ENCODE measurements at regions not wholly inside any gene's neighbourhood (a gene's known extent, or its start where the extent isn't known, plus 50 kb on each side); places are given as distances from the start of the nearest gene placed in this dataset.

GRCh38 chr3:147197739-147198138, 208.6 kb downstream of the ZIC4 start:
- Histone ChIP-seq H3K36me3 (ENCODE audit: control insufficient read depth in 1 of 2, insufficient read depth in 2 of 2, low read length in 2 of 2) (no peaks in the 10 kb centered on the region), H3K4me2 (ENCODE audit: low read length) (no peak overlapping the region), H3K79me2 (ENCODE audit: insufficient read depth, low read length) (no peaks in the 10 kb centered on the region), H4K20me1 (ENCODE audit: insufficient read depth) (no peaks in the 10 kb centered on the region), H3K4me1 (ENCODE audit: control insufficient read depth in 1 of 2, insufficient read depth in 2 of 2, low read length in 2 of 2) (no peaks in the 10 kb centered on the region), H3K27me3 (ENCODE audit: insufficient read depth, low read length) (no peaks in the 10 kb centered on the region), H3K27ac (ENCODE audit: low read depth, low read length) (no peak overlapping the region), H3K4me3 (replicated peaks in 1 of 2; ENCODE audit: low read depth in 1 of 2, low read length in 2 of 2) (no peak overlapping the region), H2AFZ (ENCODE audit: low read depth, low read length, poor library complexity, severe bottlenecking) (no peak overlapping the region), H3K9ac (ENCODE audit: low read length) (no peak overlapping the region), H3K9me3 (ENCODE audit: control insufficient read depth in 1 of 2, insufficient read depth in 1 of 2, low read depth in 1 of 2, low read length in 2 of 2) (no peaks in the 10 kb centered on the region), H3K9me2 (ENCODE audit: insufficient read depth) (no peaks in the 10 kb centered on the region)
- intact Hi-C loops (cut with micrococcal nuclease): loop anchor here (10.0 kb wide), 3 partner anchors 417 to 877 kb away; no protein-coding TSS in a partner anchor
- ChIA-PET POLR2A (no interaction called here), RAD21 (ENCODE audit: low non-redundant PET in 1 of 2, low total read pairs in 2 of 2, uncharacterized antibody in 2 of 2, unreplicated experiment in 2 of 2) (no interaction called here), CTCF (no interaction called here)
- no peak for TF ChIP-seq JUND (IDR thresholded peaks at IDR 0.05)
- no peak for TF ChIP-seq TCF7L2 (IDR thresholded peaks at IDR 0.05; ENCODE audit: borderline replicate concordance, extremely low read depth, insufficient read depth, insufficient read length)
- no TSS peak for BruUV-seq (replicated peaks)
- ATAC-seq (no peak), DNase-seq (ENCODE audit: low read depth, low spot score) (no peak)

- ChIA-PET RAD21 (ENCODE audit: low non-redundant PET in 1 of 2, low total read pairs in 2 of 2, uncharacterized antibody in 2 of 2, unreplicated experiment in 2 of 2) (no interaction called here), CTCF (no interaction called here), POLR2A (no interaction called here)
- no peak overlapping the region for H3K4me2 ChIP-seq (ENCODE audit: low read length)
- H3K27ac ChIP-seq (ENCODE audit: low read depth, low read length): no peak overlapping the region
- H2AFZ ChIP-seq (ENCODE audit: low read depth, low read length, poor library complexity, severe bottlenecking): no peak overlapping the region
- BruUV-seq (replicated peaks): no TSS peak
- no peaks in the 10 kb centered on the region for H3K9me2 ChIP-seq (ENCODE audit: insufficient read depth)
- TF ChIP-seq CEBPB (IDR thresholded peaks at IDR 0.05; ENCODE audit: low read depth) (no peak), JUND (IDR thresholded peaks at IDR 0.05) (no peak), RAD21 (IDR thresholded peaks at IDR 0.05; ENCODE audit: low read depth) (no peak), TCF7L2 (IDR thresholded peaks at IDR 0.05; ENCODE audit: borderline replicate concordance, extremely low read depth, insufficient read depth, insufficient read length) (no peak), CBX3 (IDR thresholded peaks at IDR 0.05; ENCODE audit: low read depth) (no peak), MAX (IDR thresholded peaks at IDR 0.05) (no peak), ATF3 (IDR thresholded peaks at IDR 0.05) (no peak), EZH2phosphoT487 (IDR thresholded peaks at IDR 0.05; ENCODE audit: borderline replicate concordance) (no peak), EZH2 (IDR thresholded peaks at IDR 0.05) (no peak), ZFX (IDR thresholded peaks at IDR 0.05) (no peak), ZBTB33 (IDR thresholded peaks at IDR 0.05; ENCODE audit: extremely low read depth, insufficient replicate concordance, low read length) (no peak)
- H3K79me2 ChIP-seq (ENCODE audit: insufficient read depth, low read length): no peaks in the 10 kb centered on the region
- ATAC-seq (no peak), DNase-seq (ENCODE audit: low read depth, low spot score) (no peak)
- H3K27me3 ChIP-seq (ENCODE audit: insufficient read depth, low read length): no peaks in the 10 kb centered on the region
- H3K4me1 ChIP-seq (ENCODE audit: control insufficient read depth in 1 of 2, insufficient read depth in 2 of 2, low read length in 2 of 2): no peaks in the 10 kb centered on the region
- H3K9me3 ChIP-seq (ENCODE audit: control insufficient read depth in 1 of 2, insufficient read depth in 1 of 2, low read depth in 1 of 2, low read length in 2 of 2): no peaks in the 10 kb centered on the region
- H3K4me3 ChIP-seq (replicated peaks in 1 of 2; ENCODE audit: low read depth in 1 of 2, low read length in 2 of 2): no peak overlapping the region
- H4K20me1 ChIP-seq (ENCODE audit: insufficient read depth): no peaks in the 10 kb centered on the region
- intact Hi-C loops (cut with micrococcal nuclease): loop anchor here (10.0 kb wide), 3 partner anchors 419 to 879 kb away; no protein-coding TSS in a partner anchor
- H3K36me3 ChIP-seq (ENCODE audit: control insufficient read depth in 1 of 2, insufficient read depth in 2 of 2, low read length in 2 of 2): no peaks in the 10 kb centered on the region
- no peak overlapping the region for H3K9ac ChIP-seq (ENCODE audit: low read length)
Observed at GRCh38 chr3:147195887-147196286, 210.5 kb downstream of the ZIC4 start.
